GM21515 (cell line): ENCODE measurements at regions not wholly inside any gene's neighbourhood (a gene's known extent, or its start where the extent isn't known, plus 50 kb on each side); places are given as distances from the start of the nearest gene placed in this dataset.

Experiments used
- ATAC-seq: cut with Tn5 transposase; IDR thresholded peaks from one replicate; pipeline ENCODE4 v1.9.1; 2021; ENCODE audit not compliant: unreplicated experiment

DNA sequence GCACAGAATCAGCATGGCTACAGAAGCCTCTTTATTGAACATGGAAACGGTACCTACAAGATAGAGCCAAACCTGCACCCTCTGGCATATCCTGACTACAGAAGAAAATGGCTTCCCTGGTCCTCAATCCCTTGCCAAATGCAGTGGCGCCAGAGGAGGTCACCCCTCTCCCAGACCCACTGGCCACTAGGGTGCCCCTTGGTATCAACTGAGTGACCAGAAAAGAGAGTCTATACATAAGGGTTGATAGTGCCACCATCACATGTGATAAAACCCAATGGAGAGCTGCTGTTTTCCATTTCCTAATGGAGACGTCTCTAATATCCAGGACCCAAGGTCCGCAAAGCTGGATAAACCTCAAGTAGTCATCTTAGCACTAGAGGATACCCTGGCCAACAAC lies 52.7 kb upstream of the ALK start:
- ATAC-seq = no peak

DNA sequence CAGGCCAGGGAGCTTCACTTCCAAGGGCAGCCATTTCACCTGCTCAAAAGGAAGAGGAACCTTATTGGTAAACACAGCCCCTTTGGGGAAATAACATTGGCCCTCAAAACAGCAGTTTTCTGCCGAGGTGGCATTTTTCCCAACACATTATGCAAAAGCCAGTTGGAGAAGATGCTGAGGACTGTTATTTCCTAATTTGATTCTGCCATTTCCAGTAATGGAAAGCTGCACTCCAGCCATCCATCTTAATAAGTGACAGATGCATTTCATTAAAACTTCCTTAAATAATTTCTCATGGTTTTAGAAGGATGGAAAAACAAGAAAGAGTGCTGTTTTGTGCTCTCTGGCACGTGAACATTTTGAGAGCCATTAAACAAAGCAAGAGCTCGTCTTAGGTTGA lies 55.9 kb upstream of the ALK start:
- no peak for ATAC-seq

DNA sequence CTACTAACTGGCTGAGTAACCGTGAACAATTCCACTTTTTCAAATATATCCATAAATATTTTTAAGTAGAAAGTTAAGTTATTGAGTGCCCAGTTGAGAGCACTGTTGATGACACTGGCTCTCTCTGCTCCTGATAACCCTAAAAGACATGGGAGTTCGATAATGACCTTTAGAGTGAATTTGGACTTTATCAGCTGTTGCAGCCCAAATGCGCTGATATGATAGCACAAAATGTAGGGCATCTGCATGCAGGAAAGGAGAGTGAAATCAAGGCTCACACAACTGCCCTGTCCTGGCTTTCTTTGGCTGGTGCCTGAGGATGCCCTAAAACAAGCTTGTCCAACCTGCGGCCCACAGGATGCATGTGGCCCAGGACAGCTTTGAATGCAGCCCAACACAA lies 60.0 kb upstream of the ALK start:
- no peak for ATAC-seq

GRCh38 chr2:29983308-29983707 lies 61.9 kb upstream of the ALK start:
- no peak for ATAC-seq

DNA sequence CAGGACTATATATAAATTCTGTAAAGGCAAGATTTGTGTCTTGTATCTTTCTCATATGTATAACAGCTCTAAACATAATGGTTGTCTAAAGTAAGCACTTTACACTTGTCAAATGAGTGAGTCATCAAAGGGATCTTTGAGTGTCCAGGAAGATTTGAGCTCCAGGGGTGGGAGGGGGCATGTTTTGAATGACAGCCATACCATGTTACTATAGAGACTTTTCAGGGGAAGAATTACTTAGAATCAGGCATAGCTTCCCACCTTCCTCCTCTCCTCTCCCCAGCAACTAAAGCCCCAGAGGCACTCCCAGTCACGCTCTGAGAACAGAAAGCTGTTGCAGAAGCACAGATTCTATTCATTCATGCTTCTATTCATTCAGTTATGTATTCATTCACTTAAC lies 65.8 kb upstream of the ALK start:
- ATAC-seq = no peak

GRCh38 chr2:29990129-29990528 lies 68.7 kb upstream of the ALK start:
- ATAC-seq = no peak

- no peak for ATAC-seq
These were observed 69.7 kb upstream of the ALK start for GRCh38 chr2:29991086-29991485.

DNA sequence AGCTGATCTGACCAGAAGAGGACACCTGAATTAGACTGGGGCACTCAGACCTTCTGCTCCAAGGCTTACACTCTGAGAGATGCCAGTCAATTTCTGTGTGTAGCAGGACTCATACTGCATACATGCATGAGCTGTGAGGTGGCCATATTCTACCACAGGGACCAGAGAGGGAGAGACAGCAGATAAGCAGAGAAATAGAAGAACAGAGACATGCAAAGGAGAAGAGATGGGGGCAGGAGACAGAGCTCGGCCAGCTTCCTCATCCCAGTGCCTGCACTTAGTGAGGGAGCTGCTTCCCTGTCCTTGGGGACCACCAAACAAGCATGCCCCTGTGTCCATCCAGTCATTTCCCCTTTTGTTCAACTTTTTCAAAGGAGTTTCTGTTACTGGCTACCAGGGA lies 73.9 kb upstream of the ALK start:
- no peak for ATAC-seq

DNA sequence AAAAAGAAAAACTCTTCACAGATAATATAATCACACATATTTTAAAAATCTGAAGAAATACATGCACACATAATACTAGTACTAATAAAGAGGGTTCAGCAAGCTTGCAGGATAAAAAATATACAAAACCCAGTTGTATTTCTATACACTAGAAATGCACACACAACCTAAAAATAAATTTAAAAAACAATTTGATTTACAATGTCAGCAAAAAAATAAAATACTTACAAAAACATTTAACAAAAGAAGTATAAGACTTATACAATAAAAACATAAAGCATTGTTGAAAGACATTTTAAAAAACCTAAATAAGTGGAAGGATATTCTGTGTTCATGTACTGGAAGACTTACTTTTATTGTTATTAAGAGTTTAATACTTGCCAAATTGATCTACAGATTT lies 81.7 kb upstream of the ALK start:
- no peak for ATAC-seq

DNA sequence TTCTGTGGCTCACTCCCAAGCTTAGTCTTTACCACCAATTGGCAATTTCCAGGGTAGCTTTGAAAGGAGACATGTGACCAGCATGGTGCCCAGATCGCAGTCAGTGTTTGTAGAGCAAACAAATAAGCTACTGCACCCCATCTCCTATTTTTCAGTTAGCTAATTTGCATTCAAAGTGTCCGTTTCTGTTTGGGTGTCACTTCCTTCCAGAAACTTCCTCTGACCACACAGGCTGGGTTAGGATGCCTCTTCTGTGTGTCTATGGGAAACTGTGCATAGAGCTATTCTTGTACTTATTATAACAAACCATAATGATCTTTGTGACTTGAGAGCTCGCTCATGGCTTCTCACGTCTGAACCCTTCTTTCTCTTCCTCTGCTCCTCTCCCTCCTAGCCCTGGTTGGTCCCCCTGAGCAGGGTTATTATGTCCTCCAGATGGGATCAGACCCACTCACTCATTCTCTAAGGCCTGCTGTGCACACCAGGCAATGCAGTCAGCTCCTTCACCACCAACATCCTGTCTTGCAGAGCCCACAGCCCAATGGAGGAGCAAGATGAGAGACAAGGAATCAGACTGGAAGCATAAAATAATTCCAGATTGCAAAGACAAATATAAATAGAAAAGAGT lies 101.2 kb upstream of the ALK start:
- peak; percentile 86 for ATAC-seq

DNA sequence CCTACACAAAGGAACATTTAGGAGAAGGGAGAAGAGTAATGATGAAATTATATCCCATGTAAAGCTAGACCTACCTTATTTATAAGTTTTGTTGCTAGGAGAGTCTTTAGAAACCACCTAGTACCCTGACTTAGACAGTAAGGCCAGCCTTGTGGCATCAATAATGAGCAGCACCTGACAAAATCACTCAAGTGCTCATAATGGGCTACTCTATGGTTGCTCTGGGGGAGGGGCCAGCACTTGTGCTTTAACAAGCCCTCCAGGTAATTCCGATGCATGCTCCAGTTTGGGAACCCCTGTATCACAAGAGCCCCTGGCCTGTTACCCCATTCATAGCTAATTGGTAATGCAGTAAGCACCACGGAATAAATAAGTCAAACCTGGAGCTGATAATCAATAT lies 102.9 kb upstream of the ALK start:
- no peak for ATAC-seq

- no peak for ATAC-seq
These were observed 105.0 kb upstream of the ALK start for GRCh38 chr2:30026091-30027055.

- ATAC-seq = no peak
These were observed 108.4 kb upstream of the ALK start for GRCh38 chr2:30029804-30030203.

GRCh38 chr2:30030361-30030760 lies 109.0 kb upstream of the ALK start:
- ATAC-seq = no peak

DNA sequence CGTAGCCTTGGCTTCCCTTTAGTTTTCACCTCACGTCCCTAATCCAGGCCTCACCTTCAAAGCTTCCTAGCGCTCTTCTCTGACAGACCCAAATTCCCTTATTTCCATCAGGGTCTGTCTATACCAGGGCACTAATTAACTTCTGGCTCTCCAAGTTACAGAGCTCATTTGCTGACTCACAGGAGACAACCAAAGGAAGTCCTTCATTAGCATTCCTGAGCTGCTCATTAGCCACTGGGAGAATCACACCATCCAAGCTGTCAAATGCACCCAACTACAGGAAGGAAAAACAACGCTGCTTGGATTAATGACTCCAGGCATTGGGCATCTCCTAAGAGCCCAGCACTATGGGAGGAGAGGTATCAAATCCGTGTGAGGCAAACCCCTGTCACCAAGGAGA lies 109.8 kb upstream of the ALK start:
- ATAC-seq = no peak

DNA sequence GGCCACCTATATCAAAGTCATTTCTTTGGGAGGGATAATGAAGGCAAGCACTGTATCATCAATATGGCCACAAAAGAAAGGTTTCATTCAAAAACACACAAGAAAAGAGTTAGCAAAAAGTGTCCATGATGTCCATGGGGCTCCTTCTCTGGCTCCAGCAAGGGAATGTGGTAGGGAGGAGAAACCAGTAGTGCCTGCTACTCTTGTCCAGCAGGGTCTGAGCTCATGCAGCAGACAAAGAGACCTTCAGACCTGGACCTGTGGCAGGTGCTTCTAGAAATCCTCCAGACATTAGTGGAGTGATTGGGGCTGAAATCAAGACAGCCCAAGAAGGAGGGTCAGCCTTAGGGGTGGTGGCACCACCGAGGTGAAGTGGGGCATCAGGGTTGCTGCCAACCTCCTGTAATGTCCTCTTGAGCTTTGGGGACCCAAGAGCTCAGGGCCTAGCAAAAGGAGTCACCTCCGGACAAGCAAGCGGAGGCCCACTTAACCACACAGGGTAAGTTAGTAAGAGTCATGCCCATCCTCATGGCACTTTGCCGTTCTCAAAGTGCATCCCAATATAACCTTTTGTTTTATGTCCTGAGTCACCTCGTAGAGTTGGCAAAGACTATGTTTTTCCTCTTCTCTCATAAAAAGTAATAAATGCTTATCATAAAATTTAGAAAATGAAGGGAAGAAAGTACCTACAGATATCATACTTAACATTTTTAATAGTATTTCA lies 112.6 kb upstream of the YPEL5 start:
- no peak for ATAC-seq

- ATAC-seq = no peak
These were observed 109.8 kb upstream of the YPEL5 start for GRCh38 chr2:30037016-30037415.

DNA sequence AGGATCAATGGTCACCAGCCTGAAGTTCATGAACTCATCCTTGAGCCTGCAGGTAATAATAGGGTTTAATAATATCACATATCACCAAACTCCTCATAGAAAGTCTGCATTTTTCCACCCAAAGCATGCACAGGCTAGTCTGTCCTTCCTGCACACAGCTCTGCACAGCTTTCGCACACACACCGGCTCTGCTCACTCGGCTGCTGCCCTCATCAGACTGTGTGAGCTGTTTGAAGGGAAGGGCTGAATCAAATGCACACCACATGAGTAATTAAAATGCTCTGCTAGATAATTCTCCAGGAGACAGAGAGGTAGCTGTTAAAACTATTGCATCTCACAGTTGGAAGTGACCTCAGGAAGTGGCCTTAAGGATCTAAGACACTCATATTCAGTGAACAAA lies 108.4 kb upstream of the YPEL5 start:
- no peak for ATAC-seq

- ATAC-seq = no peak
These were observed 107.7 kb upstream of the YPEL5 start for GRCh38 chr2:30039101-30039500.

- no peak for ATAC-seq
These were observed 106.7 kb upstream of the YPEL5 start for GRCh38 chr2:30040147-30040546.

DNA sequence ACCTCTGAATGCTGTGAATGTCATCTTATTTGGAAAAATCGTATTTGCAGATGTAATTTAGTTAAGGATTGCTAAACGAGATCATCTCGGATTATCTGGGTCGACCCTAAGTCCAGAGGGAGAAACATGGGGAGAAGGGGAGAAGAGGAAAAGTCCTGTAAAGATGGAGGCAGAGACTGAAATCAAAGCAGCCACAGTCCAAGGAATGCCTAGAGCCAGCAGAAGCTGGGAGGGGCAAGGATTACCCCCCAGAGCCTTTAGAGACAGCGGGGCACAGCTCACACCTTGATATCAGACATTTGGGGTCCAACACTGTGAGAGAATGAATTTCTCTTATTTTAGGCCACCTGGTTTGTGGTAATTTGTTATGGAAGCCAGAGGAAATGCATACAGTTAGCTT lies 104.9 kb upstream of the YPEL5 start:
- ATAC-seq = no peak

- no peak for ATAC-seq
These were observed 100.4 kb upstream of the YPEL5 start for GRCh38 chr2:30046396-30046795.
